Subcutaneous abdominal adipose tissue (tissue), 5 donors: ENCODE measurements at regions not wholly inside any gene's neighbourhood (a gene's known extent, or its start where the extent isn't known, plus 50 kb on each side); places are given as distances from the start of the nearest gene placed in this dataset.

ENCODE experiments used
- H3K27ac ChIP-seq: one replicate; pipeline ENCODE4 v1.7.0; 2013; ENCODE audit warnings: low read depth, mild to moderate bottlenecking, inconsistent platforms, low read length, moderate library complexity
- H3K27me3 ChIP-seq, 5 donors: one replicate each; pipeline ENCODE4 v1.7.0; 2013; ENCODE audit warnings: low read length in 5 of 5, inconsistent platforms in 1 of 5; ENCODE audit not compliant: control insufficient read depth in 5 of 5, insufficient read depth in 4 of 5
- H3K36me3 ChIP-seq, 5 donors: one replicate each; pipeline ENCODE4 v1.7.0; 2013; ENCODE audit warnings: low read length in 5 of 5; ENCODE audit not compliant: control insufficient read depth in 5 of 5, insufficient read depth in 5 of 5
- H3K4me1 ChIP-seq, 5 donors: one replicate each; pipeline ENCODE4 v1.7.0; 2013; ENCODE audit warnings: low read length in 5 of 5, mild to moderate bottlenecking in 3 of 5, moderate library complexity in 1 of 5; ENCODE audit not compliant: control insufficient read depth in 5 of 5, insufficient read depth in 5 of 5
- H3K4me3 ChIP-seq, 5 donors: one replicate each; pipeline ENCODE4 v1.7.0; 2013; ENCODE audit warnings: low read length in 5 of 5, low read depth in 1 of 5
- H3K9ac ChIP-seq, 5 donors: one replicate each; pipeline ENCODE4 v1.7.0; 2013; ENCODE audit warnings: low read length in 5 of 5, mild to moderate bottlenecking in 4 of 5, moderate library complexity in 3 of 5
- H3K9me3 ChIP-seq, 5 donors: one replicate each; pipeline ENCODE4 v1.7.0; 2013; ENCODE audit warnings: low read length in 5 of 5; ENCODE audit not compliant: control insufficient read depth in 5 of 5
- donor health status: healthy.
- donor health status: healthy.
- donor health status: healthy.
- donor health status: healthy.
- donor health status: healthy.

DNA sequence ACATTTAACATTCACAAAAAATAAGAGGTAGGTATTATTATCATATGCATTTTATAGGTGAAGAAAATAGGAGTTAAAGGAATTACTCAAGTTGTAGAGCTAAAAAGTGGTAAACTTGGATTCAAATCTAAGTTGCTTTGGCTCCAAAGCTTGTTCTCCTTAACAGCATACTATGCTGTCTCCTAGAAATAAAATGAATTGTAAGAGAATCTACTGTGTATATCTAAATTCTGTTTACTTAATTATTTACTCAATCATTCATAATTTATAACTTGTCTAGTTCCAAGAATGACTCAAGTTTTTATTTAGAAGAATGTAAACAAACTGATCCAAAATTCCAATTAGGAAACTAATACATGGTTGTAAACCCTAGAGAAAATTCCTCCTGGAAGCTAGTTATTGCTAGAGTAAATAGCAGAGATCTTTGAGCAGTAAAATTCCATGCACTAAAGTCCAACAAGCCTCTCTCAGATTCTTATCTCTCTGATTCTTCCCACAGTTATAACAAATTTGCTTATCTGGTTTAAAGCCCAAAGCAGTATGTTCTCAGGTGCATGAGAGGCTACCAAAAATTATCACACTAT, 132.5 kb upstream of the DPT start:
- H3K4me1 ChIP-seq, result peaks cover 0 to 21% (median 15%) of the 10 kb centered on the region in 5 donors
- no peak overlapping the region for H3K9ac ChIP-seq
- no peaks in the 10 kb centered on the region for H3K36me3 ChIP-seq
- peaks cover 0 to 10% (median 0%) of the 10 kb centered on the region in 5 donors for H3K9me3 ChIP-seq
- H3K4me3 ChIP-seq, result no peak overlapping the region
- no peak overlapping the region for H3K27ac ChIP-seq
- no peaks in the 10 kb centered on the region for H3K27me3 ChIP-seq

DNA sequence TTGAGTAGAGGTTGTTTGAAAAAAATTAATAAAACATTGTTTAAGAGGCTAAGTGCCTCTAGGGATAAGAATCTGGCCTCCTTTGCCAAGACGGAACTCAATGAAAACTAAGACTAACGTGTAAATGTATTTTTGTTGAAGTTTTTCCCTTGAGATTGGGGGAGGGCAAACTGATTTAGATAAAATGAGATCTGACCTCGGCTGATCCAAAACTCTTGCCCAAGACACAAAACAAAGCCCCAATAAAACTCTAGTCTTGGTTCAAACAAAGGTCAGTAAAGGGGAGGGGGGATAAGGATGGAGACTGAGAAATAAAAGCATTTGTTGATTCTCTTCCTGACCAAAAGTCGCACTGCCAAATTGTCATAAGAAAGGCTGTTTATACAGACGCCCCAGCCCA, 134.8 kb upstream of the DPT start:
- no peaks in the 10 kb centered on the region for H3K36me3 ChIP-seq
- H3K4me1 ChIP-seq, result peaks cover 0 to 26% (median 18%) of the 10 kb centered on the region in 5 donors
- H3K27ac ChIP-seq, result peak overlapping the region; percentile 31
- H3K9me3 ChIP-seq, result peaks cover 0 to 10% (median 0%) of the 10 kb centered on the region in 5 donors
- H3K27me3 ChIP-seq, result no peaks in the 10 kb centered on the region
- peak overlapping the region in 1 of 5 donors; percentile 28 for H3K4me3 ChIP-seq
- no peak overlapping the region for H3K9ac ChIP-seq

DNA sequence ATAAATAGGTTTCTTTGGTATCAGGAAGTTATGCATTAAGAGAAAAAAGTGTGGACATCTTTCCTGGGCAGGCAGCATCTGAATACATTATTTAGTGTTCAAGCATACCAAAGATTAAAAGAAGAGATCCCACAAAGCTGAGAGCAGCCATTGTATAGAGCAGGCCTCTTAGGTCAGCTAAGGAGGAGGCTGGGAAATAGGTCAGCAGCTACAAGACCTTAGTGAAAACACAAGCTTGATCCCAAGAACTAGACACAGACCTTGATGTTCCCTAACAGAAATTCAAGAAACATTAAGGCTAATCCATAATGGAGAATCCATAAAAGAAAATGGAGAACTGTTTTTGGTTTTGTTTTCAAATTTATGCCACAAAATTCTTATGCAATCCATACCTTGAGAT, 135.3 kb upstream of the DPT start:
- peaks cover 0 to 26% (median 18%) of the 10 kb centered on the region in 5 donors for H3K4me1 ChIP-seq
- no peak overlapping the region for H3K4me3 ChIP-seq
- peaks cover 0 to 10% (median 0%) of the 10 kb centered on the region in 5 donors for H3K9me3 ChIP-seq
- no peak overlapping the region for H3K9ac ChIP-seq
- peak overlapping the region; percentile 31 for H3K27ac ChIP-seq
- H3K27me3 ChIP-seq, result no peaks in the 10 kb centered on the region
- no peaks in the 10 kb centered on the region for H3K36me3 ChIP-seq

DNA sequence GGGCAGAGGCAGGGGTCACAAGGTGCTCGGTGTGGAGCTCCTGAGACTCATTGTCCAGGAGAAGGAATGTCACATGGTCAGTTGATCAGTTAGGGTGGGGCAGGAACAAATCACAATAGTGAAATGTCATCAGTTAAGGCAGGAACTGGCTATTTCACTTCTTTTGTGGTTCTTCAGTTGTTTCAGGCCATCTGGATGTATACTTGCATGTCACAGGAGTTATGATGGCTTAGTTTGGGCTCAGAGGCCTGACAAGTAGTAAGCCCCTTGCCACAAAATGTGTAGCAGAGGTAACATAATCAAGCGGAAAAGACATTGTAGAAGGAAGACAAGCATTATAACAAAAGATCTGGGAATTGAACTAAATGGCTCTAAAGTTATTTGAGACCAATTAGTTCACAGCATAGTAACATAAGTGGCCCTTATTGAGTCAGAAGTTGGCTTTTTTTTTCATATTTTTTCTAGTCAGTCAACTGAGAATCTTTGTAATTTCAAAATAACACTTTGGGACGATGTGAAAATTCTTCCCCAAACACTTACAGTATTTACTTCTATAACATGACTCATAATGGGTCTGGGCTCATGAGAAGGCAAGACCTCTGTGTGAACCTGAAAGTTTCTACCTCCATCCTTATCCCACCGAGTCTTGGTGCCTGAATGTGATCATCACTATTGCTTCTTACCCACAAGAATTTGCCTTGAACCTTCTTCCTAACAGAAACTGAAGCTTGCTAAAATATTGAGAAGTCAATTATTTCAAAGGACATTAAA, 137.0 kb upstream of the DPT start:
- no peaks in the 10 kb centered on the region for H3K36me3 ChIP-seq
- H3K27me3 ChIP-seq, result no peaks in the 10 kb centered on the region
- H3K9me3 ChIP-seq, result peaks cover 0 to 10% (median 0%) of the 10 kb centered on the region in 5 donors
- H3K27ac ChIP-seq, result no peak overlapping the region
- H3K9ac ChIP-seq, result no peak overlapping the region
- H3K4me3 ChIP-seq, result no peak overlapping the region
- peaks cover 0 to 24% (median 15%) of the 10 kb centered on the region in 5 donors for H3K4me1 ChIP-seq

DNA sequence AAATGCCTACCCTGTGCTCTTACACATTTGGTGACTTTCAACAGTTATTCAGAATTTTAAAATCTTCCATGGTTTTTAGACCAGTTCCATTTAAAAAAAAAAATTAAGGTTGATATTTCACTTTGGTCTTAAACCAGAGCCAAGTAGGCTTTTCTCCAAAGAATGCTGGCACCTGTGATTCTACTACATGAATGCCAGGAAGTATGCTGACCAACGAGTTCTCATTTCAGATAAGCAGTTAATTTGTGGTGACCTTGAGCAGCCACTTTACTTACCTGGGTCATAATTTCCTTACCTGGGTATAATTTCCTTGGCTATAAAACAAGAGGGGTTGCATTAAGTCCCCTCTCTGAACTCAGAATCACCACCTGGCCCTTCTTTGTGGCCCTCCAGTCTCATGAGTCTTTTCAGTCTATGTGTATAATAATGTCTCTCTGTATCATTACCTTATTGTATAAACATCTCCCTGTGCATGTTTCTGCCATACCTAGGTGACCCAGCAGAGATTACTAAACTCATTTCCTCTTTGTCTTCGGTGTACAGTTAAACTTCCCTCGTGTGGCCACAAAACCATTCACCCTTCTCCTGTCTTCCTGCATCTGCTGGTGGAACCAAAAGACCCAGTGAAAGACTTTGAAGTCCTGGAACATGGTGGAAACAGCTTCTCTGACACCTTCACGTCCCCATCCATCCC, 139.1 kb upstream of the DPT start:
- H3K27me3 ChIP-seq, result no peaks in the 10 kb centered on the region
- peaks cover 0 to 16% (median 5%) of the 10 kb centered on the region in 5 donors for H3K4me1 ChIP-seq
- H3K36me3 ChIP-seq, result no peaks in the 10 kb centered on the region
- H3K27ac ChIP-seq, result no peak overlapping the region
- H3K9ac ChIP-seq, result no peak overlapping the region
- H3K9me3 ChIP-seq, result peaks cover 0 to 10% (median 0%) of the 10 kb centered on the region in 5 donors
- no peak overlapping the region for H3K4me3 ChIP-seq

DNA sequence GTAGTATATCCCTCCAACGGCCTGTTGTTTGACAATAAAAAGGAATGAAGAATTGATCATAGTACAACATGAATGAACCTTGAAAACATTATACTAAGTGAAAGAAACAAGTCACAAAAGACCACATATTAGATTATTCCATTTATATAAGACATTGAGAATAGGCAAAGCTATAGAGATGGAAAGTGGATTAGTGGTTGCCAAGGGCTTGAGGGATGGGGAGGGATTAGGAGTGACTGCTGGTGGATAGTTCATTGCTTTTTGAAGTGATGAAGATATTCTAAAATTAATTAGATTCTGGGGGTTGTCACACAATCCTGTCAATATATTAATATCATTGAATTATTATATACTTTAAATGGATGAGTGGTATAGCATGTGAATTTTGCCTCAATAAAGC, 142.5 kb upstream of the DPT start:
- Histone ChIP-seq H3K4me1 (peaks cover 0 to 6% (median 0%) of the 10 kb centered on the region in 5 donors), H3K9ac (no peak overlapping the region), H3K4me3 (no peak overlapping the region), H3K36me3 (no peaks in the 10 kb centered on the region), H3K27ac (no peak overlapping the region), H3K27me3 (no peaks in the 10 kb centered on the region), H3K9me3 (peaks cover 0 to under 1% (median 0%) of the 10 kb centered on the region in 5 donors)

DNA sequence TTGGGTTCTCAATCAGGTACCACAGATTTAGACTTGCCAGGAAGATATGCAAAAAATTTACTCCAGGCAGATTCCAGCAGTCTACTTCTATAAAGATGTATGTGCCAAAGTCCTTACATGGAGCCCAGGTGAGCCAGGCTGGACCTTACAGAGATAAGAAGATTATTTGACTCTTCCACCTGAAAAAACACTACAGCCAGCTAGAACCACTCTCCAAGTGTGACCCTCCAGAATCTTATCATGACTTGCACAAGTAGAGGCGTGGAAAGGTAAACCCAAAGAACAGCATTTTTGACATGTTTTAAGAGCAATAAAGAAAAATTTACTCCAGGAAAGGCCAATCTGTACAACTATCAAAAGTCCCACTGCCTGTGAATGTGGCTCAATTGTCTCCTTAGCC, 146.8 kb upstream of the DPT start:
- H3K36me3 ChIP-seq, result no peaks in the 10 kb centered on the region
- no peak overlapping the region for H3K4me3 ChIP-seq
- H3K4me1 ChIP-seq, result peaks cover 5 to 12% (median 11%) of the 10 kb centered on the region in 5 donors
- H3K27ac ChIP-seq, result no peak overlapping the region
- no peaks in the 10 kb centered on the region for H3K9me3 ChIP-seq
- no peaks in the 10 kb centered on the region for H3K27me3 ChIP-seq
- H3K9ac ChIP-seq, result no peak overlapping the region

DNA sequence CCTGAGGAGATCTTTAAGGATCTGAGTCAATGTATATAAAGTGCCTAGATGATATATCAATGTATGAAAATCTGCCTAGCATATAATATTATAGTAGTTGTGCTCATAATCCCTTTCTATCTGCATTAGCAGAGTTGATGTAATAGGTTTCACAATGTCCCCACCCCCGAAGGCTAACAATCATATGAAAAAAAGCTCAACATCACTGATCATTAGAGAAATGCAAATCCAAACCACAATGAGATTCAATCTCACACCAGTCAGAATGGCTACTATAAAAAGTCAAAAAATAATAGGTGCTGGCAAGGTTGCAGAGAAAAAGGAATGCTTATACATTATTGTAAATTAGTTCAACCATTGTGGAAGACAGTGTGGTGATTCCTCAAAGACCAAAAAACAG, 147.8 kb upstream of the DPT start:
- Histone ChIP-seq H3K36me3 (no peaks in the 10 kb centered on the region), H3K9ac (no peak overlapping the region), H3K27me3 (no peaks in the 10 kb centered on the region), H3K9me3 (no peaks in the 10 kb centered on the region), H3K27ac (no peak overlapping the region), H3K4me3 (no peak overlapping the region), H3K4me1 (peaks cover 5 to 13% (median 12%) of the 10 kb centered on the region in 5 donors)

DNA sequence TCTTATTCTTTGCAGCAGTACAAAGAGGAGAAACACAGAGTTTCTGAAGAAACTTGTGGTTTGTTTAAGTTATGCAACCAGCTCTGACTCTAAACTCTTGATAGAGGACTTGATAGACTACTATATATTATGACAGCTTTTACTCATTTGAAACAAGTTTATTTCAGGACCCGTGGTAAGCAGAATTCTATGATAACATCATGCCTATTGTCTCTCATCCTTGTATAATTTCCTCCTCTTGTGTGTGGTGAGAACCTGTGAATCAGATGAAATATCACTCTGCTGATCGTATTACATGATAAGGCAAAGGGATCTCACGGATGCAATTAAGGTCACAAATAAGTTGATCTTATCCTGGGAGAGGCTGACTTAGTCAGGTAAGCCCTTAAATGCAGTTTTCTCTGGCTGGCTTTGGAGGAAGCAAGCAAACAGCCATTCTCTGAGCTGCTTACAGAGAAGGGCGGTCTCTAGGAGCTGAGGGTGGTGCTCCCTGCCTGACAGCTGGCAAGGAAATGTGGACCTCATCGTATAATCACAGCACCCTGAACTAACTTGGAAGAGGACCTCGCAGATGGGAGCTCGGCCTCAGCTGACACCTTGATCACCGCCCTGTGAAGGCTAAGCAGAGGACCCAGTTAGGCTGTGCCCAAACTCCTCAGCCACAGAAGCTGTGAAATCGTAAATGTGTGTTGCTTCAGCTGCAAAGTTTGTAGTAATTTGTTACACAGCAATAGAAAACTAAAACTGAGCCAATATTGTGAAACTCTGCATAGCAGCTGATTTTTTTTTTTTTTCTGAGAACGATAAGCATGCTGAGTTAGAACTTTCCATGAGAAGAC, 151.1 kb upstream of the DPT start:
- no peaks in the 10 kb centered on the region for H3K27me3 ChIP-seq
- peak overlapping the region in 4 of 5 donors; percentile 28 to 63 (median 38) for H3K4me3 ChIP-seq
- no peaks in the 10 kb centered on the region for H3K36me3 ChIP-seq
- H3K27ac ChIP-seq, result no peak overlapping the region
- H3K9me3 ChIP-seq, result no peaks in the 10 kb centered on the region
- H3K4me1 ChIP-seq, result peaks cover 5 to 13% (median 12%) of the 10 kb centered on the region in 5 donors
- no peak overlapping the region for H3K9ac ChIP-seq
